CD4-positive, alpha-beta T cell treated with Interleukin-4 for 4 hours (primary cell): ENCODE measurements at regions not wholly inside any gene's neighbourhood (a gene's known extent, or its start where the extent isn't known, plus 50 kb on each side); places are given as distances from the start of the nearest gene placed in this dataset.

Experiments used
- DNase-seq: peaks from one replicate; pipeline ENCODE4 v3.0.0-alpha.2; 2020

DNA sequence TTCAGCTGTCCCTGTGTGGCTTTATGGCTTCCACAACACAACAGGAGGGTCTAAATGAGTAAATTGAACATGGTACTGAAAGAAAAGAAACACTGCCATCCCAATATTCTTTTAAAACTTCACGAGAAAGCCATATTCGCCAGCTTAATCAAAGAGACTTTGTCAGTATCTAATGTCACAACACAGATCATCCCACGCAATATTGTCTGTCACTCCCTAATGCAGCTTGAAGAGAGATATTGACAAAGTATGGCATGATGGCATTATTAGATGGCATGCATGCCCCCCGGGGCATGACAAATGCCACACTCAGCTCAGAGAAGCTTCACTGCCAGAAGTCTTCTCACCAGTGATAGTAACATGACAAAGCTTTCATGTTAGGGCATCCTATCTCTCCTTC, 197.8 kb downstream of the TTC8 start:
- no peak for DNase-seq

DNA sequence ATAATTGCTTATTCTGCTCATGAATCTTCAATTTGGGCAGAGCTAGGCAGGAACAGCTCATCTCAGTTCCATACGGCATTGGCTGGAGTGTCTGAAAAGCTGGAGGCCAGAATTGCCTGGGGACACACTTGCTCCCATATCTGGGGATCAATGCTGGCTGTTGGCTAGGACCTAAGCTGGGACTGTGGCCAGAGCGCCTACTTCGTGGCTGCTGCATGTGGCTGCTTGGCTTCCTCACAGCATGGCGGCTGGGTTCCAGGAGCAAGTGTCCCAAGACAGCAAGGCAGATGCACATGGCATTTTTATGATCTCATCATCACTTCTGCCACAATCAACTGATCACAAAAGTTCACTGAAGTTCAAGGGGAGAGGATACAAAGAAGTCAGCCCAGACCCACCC, 200.2 kb downstream of the TTC8 start:
- DNase-seq: no peak

DNA sequence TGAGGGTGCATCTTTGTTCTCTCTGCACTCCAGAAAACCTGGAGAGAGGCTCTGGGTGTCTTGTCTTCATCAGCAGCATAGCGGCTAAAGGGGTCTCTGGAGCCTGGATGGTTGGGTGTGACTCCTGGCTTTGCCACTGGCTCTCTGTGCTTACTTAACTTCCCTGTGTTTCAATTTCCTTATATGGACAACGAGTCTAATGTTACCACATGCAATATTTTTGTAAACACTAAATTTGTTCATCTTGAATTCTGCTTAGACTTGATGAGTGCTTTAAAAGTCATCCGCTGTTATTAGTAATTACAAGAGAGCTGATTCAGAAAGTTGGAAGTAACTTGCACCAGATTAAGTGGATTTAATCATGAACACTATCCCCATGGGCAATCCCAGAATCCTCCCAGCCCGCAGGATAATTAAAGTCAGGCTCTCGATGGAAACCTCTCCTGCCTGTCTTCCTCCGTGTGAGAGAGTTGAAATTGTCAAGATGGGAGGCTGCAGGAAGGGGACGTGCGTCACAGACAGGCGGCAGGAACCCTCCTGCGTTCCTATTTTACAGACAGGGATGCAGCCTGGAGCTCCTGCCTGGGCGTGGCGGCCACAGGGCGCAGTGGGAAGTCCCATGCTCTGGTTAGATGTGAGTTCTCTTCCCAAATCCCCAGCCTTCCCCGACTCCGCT, 201.2 kb downstream of the TTC8 start:
- DNase-seq: no peak

DNA sequence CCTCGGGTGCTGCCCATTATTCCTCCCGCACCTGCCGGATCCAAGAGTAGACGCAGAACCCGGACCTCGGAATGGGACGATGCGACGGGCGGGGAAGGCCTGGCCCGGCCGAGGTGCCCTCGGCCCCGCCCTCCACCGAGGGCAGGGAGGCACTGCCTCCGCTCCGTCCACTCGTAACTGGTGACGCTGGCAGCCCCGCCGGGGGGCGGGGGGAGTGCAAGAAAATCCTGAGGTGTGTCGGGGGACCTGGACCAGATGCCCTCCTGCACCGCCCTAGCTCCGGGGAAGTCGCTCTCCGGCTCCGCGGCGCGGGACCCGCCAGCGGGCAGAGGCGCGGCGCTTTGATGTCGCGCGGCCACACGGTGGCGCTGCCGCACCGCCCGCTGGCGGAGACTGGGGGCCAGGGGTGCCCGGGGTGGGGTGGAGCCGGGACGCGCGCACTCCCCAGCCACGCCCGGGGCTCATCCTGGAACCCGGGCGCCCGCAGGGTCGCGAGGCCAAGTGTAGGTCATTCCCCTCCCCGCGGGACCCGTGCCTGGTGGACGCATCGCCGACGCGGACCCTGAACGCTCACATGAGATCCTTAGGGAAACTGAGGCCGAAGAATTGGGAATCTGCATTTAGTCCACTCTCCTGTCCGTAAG, 202.8 kb downstream of the TTC8 start:
- peak; percentile 25 for DNase-seq

DNA sequence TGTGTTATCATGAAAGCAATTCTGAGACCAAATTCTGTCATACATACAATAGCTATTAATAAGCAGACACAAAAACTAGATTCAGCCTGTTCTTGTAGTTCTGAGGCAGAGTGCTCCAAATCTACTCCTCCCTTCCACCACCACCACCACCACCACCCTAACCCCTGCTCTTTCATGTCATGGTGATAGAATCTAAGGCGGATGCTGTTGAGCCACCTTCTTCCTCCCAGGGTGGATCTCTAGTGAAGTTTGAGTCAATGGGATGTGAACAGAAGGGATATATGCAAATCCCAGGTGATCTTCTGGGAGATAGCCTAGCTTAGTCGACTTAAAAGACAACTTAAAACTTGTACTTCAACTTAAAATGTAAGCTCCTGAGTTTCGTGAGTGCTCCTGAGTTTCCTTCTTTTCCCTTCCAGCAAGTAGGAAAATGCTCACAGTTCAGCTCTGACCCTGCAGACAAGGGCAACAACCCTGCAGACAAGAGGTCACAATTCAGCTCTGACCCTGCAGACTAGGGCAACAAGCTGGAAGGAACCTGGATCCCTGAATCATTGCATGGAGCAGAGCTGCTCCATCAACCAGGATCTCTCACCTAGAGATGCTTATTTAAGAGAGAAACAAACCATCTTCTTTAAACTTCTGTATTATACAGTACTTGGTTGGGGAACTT, 204.1 kb downstream of the TTC8 start:
- DNase-seq: no peak

DNA sequence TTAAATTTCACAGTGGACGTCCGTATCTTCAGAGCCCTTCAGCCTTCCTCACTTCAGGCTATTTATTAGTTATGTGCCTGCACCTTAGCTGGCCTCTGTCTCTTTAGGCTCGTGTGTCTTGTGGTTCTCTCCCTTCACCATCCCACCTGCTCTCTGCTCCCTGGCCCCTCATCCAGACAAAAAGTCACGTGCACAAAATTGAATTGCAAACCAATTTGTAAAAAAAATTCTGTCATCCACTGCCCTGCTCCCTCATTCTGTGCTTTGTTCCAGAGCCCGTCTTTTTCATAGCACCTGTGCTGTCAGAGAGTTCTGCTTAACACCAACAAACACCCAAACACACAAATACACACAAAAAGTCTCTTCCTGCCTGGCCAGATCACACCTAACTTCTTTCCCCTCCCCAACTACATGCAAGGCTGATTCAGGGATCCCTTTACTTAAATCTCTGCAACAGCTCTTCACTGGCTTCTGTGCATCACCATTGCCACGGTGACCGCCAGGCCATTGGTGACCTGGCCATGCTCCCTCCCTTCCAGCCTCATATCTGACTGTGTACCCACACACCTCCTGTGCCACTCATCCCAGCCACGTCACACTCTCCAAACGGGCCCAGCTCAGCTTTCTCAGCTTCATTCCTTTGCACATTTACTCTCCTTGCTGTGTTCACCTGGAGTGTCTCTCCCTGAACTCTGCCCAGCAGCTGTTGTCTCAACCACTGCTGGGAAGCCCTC, 205.7 kb downstream of the TTC8 start:
- DNase-seq: no peak

DNA sequence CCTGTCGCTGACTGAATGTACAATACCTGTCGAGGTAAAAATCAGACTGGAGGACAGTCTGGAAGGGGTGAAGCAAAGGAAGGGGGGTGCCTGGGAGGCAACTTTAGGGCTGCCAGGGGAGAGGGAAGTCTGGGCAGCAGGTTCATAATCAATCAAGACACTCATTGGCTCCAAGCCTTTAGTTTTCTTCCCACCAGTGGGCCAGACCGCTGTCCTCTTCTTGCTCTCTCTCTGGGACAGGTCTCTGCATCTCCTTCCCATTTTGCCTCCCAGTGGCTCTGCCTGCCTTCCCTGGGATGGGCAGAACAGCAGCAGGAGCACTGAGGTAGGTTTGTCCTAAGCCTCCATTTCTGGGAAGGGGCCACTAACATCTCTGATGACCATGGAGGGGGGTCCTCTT, 206.5 kb downstream of the TTC8 start:
- no peak for DNase-seq

DNA sequence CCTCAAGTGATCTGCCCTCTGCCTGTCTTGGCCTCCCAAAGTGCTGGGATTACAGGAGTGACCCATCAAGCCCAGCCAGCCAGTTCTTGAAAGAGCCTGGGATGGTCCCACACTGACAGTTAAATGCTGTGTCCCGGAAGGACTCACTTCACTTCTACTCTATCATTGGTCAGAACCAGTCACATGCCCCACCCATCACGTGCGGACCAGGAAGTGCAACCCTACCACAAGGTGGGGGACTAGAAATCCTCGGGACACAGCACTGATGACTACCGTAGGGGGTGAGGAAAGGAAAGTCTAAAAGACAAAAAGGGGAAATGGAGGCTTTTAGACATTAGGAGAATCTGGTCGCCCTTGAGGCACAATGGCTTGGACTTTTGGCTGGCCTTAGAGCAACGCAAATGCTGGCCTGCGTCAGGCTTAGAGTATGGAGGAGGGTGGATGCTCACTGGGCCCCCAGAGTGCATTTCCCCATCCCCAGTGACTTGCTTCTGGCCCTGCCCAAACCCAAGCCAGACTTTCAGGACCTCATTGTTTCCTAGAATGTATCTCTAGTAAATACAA, 207.7 kb downstream of the TTC8 start:
- DNase-seq: no peak

DNA sequence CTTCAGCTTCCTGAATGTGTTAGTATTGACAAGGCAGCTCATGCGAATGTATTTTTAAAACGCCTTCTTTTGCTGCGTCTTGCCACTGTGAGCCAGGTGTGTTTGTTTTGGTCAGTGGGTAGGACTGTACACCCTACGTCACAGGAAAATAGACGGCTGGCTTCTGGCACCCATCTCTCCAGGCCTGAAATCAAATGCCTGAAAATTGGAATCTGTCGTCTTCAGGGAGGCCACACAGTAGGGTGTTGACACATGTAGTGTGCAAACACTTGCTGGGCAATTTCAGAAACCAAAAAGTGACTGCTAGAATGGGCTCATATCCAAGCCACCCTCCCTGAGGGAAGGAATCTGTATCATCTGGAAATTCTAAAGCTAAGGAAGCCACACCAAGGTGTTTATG, 209.3 kb downstream of the TTC8 start:
- DNase-seq: no peak

DNA sequence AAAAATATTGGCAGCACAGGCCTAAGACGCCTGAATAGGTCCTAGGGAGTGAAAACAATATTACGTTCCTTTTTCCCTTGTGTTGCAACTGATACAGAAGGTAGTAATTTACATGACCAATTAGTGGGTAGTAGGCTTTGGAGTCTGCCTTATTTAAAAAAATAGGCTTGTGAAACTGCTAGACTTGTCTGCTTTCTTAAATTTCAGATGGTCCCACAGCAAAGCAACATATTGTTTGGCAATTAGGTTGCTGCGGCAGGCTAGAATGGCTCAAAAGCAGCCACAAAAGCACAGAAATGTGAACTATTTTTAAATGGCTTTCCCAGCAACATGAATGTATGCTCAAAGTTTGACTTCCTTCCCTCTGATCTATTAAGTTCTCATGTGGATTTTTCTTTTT, 211.9 kb downstream of the TTC8 start:
- no peak for DNase-seq

DNA sequence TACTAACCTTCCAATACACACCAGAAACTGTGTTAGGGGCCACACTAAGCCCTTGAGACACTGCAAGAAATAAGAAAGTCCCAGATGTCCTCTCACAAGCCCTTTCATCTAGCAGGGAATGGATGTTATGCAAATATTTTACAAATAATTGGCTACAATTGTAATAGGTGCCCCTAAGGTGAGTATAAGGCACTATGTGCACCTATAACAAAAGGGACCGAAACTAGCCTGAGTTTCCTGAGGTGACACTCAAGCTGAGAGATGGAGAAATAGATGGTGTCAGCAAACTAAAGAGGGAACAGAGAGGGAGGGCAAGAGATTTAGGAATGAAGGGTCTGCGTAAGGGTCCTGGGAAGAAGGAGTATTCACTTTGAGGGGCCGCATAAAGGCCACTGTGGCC, 212.6 kb downstream of the TTC8 start:
- DNase-seq: no peak

DNA sequence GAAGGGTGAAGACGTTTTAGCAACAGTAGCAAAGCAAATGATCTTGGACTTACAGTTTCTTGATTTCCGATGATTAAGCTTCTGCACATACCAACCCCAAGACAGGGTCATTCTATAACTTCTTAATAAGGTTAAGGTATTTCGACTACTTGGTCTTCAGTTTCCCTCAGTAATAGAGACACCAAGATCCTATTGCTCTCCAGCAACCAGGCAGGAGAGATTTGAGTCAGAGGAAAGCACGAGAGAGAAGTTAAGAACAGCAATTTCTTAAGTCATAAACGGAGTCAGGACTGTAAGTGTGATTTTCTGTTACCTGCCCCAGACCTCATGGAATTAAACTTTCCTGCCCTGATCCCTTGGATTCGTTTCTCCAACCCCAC, 215.6 kb downstream of the TTC8 start:
- DNase-seq: no peak

DNA sequence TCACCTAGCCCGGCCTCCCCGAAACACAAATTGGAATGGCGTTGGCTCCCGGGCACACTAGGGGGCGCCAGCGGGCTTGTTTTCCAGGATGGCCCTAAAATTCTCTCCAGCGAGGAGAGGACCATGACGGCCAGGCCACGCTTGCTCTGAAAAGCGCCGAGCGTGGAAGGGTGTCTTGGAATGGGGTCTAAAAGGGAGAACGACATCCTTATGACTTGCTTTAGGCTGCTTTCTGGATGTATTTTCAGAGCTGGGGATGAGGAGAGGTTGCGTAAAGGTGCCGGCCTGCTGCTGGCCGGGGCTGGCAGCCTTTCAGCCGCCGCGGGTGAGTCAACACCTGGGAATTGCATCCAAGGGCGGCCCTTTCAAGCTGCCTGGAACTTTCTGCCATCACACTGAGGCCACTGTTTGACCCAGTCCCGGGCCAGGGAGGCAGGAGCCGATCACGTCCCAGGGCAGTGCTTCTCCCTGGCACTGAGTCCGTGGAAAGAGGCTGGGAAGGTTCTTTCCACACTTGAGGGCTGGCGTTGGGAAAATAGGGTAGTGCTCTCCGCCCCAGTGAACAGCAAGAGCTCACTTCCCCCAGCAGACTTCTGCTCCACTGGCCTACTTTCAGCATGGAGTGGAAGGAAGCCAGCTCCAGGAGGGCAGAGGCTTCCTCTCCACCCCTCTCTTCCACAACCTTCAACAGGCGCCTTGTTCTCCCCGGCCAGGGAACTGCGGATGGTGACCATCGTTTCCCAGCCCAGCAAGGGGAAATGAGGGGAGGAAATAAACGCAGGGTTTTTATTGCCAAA, 216.2 kb downstream of the TTC8 start:
- peak; percentile 62 for DNase-seq

DNA sequence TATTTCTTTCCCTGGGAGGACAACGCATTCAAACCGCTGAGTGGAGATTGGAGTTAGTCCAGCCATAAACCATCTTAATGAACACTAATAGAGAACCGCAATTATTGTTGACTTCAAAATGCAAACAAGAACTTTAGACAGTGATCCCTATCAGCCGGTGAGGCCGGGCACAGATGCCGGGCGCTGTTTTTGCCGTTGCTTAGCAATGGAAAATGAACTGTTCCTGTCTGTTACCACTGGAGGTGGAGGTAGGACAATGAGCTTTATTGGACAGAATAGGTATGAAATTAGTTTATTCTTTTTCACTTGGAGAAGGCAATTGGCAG, 216.8 kb downstream of the TTC8 start:
- DNase-seq: no peak

DNA sequence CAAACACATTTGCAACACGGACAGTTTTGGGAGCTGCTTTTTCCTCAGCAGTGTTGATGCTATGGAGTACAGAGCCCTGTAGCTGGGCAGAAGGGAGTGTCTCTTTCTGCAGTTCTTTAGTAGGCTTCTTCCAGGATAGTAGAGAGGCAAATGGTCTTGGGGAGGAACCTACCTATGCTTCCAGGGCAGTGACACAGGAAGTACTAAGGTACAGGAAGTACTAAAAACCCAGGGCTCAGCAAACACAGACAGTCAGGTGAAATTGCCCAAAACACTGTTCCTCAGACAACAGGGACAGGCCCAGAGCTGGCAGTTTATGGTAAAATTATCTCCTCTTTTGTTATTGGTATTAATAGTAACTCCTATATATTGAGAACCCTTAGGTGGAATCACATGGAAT, 217.6 kb downstream of the TTC8 start:
- DNase-seq: no peak

DNA sequence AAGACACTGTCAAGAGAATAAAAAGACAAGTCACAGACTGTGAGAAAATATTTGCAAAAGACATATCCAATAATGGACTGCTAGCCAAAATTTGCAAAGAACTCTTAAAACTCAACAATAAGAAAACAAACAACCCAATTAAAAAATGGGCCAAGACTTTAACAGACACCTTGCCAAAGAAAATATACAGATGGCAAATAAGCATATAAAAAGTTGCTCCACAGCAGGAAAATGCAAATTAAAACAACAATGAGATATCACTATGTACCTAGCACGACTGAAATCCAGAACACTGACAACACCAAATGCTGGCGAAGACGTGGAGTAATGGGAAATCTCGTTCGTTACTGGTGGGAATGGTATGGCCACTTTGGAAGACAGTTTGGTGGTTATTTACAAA, 228.9 kb downstream of the TTC8 start:
- DNase-seq: no peak

DNA sequence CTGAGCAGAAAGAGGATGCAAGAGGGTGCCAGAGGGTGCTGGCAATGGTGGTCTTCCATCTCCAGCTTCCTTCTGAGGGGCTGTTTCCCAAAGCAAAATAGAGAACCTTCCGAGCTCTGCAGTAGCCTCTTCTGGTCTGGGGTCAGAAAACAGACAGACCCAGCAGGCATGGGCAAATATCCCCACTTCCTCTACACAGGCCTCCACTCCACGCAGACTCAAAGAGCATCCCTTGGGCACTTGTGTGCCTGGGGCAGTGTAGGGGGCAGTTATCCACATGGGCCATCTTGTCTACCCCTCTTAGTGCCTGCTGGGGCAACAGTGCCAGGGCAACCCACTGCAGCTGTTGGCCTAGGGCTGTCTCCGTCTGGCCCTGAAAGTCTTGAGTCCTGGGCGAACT, 231.9 kb downstream of the TTC8 start:
- no peak for DNase-seq

DNA sequence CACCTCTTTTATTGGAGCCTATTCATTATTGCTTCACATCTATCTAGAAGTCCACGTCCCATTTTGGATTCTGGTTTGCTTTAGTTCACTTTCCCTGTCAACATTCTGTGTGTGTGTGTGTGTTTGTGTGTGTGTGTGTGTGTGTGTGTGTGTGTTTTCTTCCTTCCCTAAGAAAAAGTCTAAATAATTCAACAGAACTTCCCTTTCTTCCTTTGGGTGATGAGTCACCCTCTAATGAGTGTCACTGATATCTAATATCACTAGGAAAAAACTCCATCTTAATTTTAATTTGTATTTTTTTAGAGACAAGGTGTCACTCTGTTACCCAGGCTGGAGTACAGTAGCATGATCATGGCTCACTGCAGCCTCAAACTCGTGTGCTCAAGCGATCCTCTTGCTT, 234.2 kb downstream of the TTC8 start:
- no peak for DNase-seq

DNA sequence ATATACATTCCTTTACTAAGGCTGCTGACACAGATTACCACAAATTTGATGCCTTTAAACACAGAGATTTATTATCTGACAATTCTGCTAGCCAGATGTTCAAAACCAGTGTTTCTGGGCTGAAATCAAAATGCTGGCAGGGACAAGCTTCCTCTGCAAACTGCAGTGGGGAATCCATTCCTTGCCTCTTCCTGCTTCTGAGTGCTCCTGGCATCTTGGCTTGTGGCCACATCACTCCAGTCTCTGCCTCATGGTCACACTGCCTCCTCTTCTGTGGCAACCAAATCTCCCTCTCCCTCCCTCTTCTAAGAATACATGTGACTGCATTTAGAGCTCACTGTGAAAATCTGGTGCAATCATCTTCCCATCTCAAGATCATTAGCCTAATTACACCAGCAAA, 235.7 kb downstream of the TTC8 start:
- no peak for DNase-seq

DNA sequence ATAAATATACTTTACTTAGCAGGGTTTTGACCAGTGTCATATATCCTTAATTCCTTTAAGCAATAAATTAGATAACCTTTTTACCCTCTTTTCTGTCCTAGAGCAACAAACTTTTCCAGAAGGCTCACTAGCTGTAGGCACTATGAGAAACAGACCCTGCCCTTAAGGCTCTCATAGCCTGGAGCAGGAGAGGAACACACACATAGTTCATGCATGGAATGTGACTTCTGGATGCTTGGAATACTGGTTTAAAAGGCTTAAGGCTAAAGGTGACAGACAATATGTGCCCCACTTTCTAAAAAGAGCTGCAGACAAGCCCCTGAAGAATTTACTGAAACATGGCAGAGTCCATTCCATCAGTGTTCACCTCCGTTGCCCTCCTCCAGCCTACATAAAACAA, 237.2 kb downstream of the TTC8 start:
- no peak for DNase-seq

DNA sequence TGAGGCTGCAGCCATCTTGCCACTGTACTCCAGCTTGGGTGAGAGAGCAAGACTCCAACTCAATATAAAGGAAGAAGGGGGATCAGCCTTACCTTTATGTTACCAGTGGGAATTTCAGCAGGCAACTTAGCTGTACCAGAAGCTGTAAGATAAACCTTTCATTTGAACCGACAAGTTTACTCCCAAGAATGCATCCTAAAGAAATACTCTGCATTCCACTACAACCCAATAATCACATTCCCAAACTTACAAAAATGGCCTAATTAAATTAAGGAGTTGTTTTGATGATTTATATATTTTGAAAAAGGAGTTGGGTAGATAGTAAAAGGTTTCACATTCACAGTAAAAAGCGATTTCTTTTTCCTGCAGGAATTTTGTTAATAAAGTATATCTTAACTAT, 241.4 kb downstream of the TTC8 start:
- no peak for DNase-seq

DNA sequence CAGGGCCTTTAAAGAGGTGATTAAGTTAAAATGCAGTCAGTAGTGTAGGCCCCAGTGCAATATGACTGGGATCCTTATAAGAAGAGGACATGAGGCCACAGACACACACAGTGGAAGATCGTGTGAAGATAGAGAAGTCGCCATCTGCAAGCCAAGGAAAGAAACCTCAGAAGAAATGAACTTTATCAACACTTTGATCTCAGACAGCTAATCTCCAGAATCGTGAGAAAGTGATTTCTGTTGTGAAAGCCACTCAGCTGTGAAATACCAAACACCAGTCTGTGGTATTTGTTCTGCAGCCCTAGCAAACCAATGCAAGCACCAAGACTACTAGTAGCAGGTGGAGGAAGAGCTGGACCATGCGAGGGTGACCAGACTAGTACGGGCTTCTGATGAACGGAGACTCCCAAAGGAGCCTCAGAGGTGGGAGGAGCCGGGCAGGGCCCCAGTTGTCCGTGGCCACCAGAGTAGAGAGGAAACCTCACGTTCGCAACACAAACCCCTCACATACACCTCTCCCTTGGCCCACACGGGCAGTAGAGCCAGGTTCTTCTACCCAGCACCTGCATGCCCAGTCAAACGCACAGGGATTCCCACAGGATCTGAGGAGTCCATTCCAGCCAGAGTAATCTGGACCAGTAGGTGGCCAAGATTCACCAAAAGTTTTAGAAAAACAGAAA, 243.0 kb downstream of the TTC8 start:
- peak; percentile 38 for DNase-seq
